IMR-90 (cell line): ENCODE measurements at regions not wholly inside any gene's neighbourhood (a gene's known extent, or its start where the extent isn't known, plus 50 kb on each side); places are given as distances from the start of the nearest gene placed in this dataset.
"Not testable (repeated sequence)": the region's sequence is repeated elsewhere in the genome, so short reads cannot be mapped to it uniquely, and the experiment has no call there.

Experiments
- ATAC-seq: fragments of 200-7000 bp; cut with Tn5 transposase; 2 replicates; pipeline ENCODE4 v1.9.1; 2020; ENCODE audit warnings: low read depth, mild to moderate bottlenecking, moderate library complexity
- BruUV-seq: library from RNA; stranded (reverse); fragments of 400-500 nt; replicated peaks from 2 replicates; lab custom pipeline; 2021; lab: Mats Ljungman, UMichigan
- CTCF ChIA-PET: fragments of 300-600 bp; formaldehyde crosslinking; extraction: SDS; loops from one replicate; lab custom pipeline; 2021; ENCODE audit warnings: antibody characterized with exemption; lab: Yijun Ruan, JAX
- POLR2A ChIA-PET: fragments of 300-600 bp; sonication (Branson Sonifier 250); formaldehyde crosslinking; loops from one replicate; lab custom pipeline; 2022; ENCODE audit warnings: antibody characterized with exemption; ENCODE audit not compliant: unreplicated experiment; lab: Charles Lee
- DNase-seq: peaks from one replicate; pipeline ENCODE4 v3.0.0; 2013
- H2AFZ ChIP-seq: replicated peaks from 2 replicates; pipeline ENCODE3; 2013; ENCODE audit warnings: low read length, mild to moderate bottlenecking; ENCODE audit not compliant: poor library complexity
- H2AK5ac ChIP-seq: 2 replicates; pipeline ENCODE4 v1.6.1; 2013; ENCODE audit warnings: low read depth, low read length, inconsistent platforms
- H2AK9ac ChIP-seq: replicated peaks from 2 replicates; pipeline ENCODE3; 2013; ENCODE audit warnings: mild to moderate bottlenecking, low read depth, low read length, moderate library complexity; ENCODE audit not compliant: poor library complexity
- H2BK120ac ChIP-seq: 2 replicates; pipeline ENCODE4 v1.6.1; 2013; ENCODE audit warnings: low read depth, low read length, inconsistent platforms
- H2BK15ac ChIP-seq: 3 replicates; pipeline ENCODE4 v1.6.1; 2013; ENCODE audit warnings: low read depth, low read length, inconsistent platforms
- H2BK20ac ChIP-seq: 2 replicates; pipeline ENCODE4 v1.6.1; 2013; ENCODE audit warnings: low read depth, mild to moderate bottlenecking, inconsistent platforms, low read length, moderate library complexity
- H2BK5ac ChIP-seq: 2 replicates; pipeline ENCODE4 v1.6.1; 2013; ENCODE audit warnings: mild to moderate bottlenecking, low read depth, low read length, inconsistent platforms; ENCODE audit not compliant: poor library complexity, severe bottlenecking
- H3K14ac ChIP-seq: replicated peaks from 2 replicates; pipeline ENCODE4 v1.6.1; 2013; ENCODE audit warnings: low read depth, low read length, inconsistent platforms
- H3K18ac ChIP-seq: 2 replicates; pipeline ENCODE4 v1.6.1; 2013; ENCODE audit warnings: low read depth, low read length, control low read depth
- H3K23ac ChIP-seq: 2 replicates; pipeline ENCODE4 v1.6.1; 2013; ENCODE audit warnings: low read depth, low read length, inconsistent platforms
- H3K27ac ChIP-seq: 2 replicates; pipeline ENCODE4 v1.5.1; 2013; ENCODE audit warnings: mild to moderate bottlenecking, control low read depth, low read length; ENCODE audit not compliant: insufficient read depth
- H3K27me3 ChIP-seq: 2 replicates; pipeline ENCODE4 v1.6.1; 2013; ENCODE audit warnings: low read length; ENCODE audit not compliant: control insufficient read depth, insufficient read depth
- H3K36me3 ChIP-seq: 2 replicates; pipeline ENCODE4 v1.6.1; 2013; ENCODE audit warnings: low read length, mixed read lengths; ENCODE audit not compliant: control insufficient read depth, insufficient read depth
- H3K4ac ChIP-seq: 2 replicates; pipeline ENCODE4 v1.6.1; 2013; ENCODE audit warnings: low read depth, low read length, inconsistent platforms
- H3K4me1 ChIP-seq: 2 replicates; pipeline ENCODE4 v1.6.1; 2013; ENCODE audit warnings: low read length, mixed read lengths; ENCODE audit not compliant: control insufficient read depth, insufficient read depth
- H3K4me2 ChIP-seq: 2 replicates; pipeline ENCODE4 v1.6.1; 2013; ENCODE audit warnings: low read depth, mild to moderate bottlenecking, control low read depth, low read length, moderate library complexity
- H3K4me3 ChIP-seq: 2 replicates; pipeline ENCODE4 v1.5.1; 2013; ENCODE audit warnings: low read depth, mild to moderate bottlenecking, control low read depth, low read length, moderate library complexity; ENCODE audit not compliant: insufficient read depth
- H3K56ac ChIP-seq: 2 replicates; pipeline ENCODE4 v1.6.1; 2013; ENCODE audit warnings: low read length, inconsistent platforms; ENCODE audit not compliant: insufficient read depth; ENCODE audit errors: extremely low read depth
- H3K79me1 ChIP-seq, 2 experiments: 2 replicates each; pipeline ENCODE4 v1.6.1; 2013; ENCODE audit warnings: low read length in 2 of 2, inconsistent platforms in 1 of 2, low read depth in 1 of 2
- H3K9ac ChIP-seq: 2 replicates; pipeline ENCODE4 v1.6.1; 2013; ENCODE audit warnings: low read depth, low read length, control low read depth
- H3K9me1 ChIP-seq: 2 replicates; pipeline ENCODE4 v1.6.1; 2013; ENCODE audit warnings: low read length, inconsistent platforms; ENCODE audit not compliant: insufficient read depth
- H3K9me3 ChIP-seq: 2 replicates; pipeline ENCODE4 v1.6.1; 2013; ENCODE audit warnings: low read length; ENCODE audit not compliant: control insufficient read depth, insufficient read depth
- H4K20me1 ChIP-seq: 2 replicates; pipeline ENCODE4 v1.6.1; 2013; ENCODE audit warnings: low read length, inconsistent platforms; ENCODE audit not compliant: insufficient read depth
- H4K5ac ChIP-seq: 2 replicates; pipeline ENCODE4 v1.6.1; 2013; ENCODE audit warnings: mild to moderate bottlenecking, low read depth, low read length, control low read depth
- H4K8ac ChIP-seq, 2 experiments: 2 replicates each; pipeline ENCODE4 v1.6.1; 2013; ENCODE audit warnings: low read depth in 2 of 2, low read length in 2 of 2, control low read depth in 1 of 2, inconsistent platforms in 1 of 2
- H4K91ac ChIP-seq: 2 replicates; pipeline ENCODE4 v1.6.1; 2013; ENCODE audit warnings: low read depth, low read length, inconsistent platforms; ENCODE audit not compliant: insufficient read depth
- BHLHE40 ChIP-seq: fragments of 150-350 bp; IDR thresholded peaks from 2 replicates; pipeline ENCODE4 v1.6.1; 2016; ENCODE audit warnings: mild to moderate bottlenecking, low read depth, low read length
- WGBS, 2 experiments: methylation state at CpG; one replicate each; pipeline versions ENCODE4 v1.1.5 to v1.1.7; 2013; ENCODE audit warnings: missing lambda C conversion rate in 2 of 2; ENCODE audit not compliant: insufficient read length in 1 of 2; ENCODE audit errors: extremely low coverage in 2 of 2; 5-methylcytosine and 5-hydroxymethylcytosine counted together
- dilution Hi-C: fragments of 300-500 bp; cut with HindIII; formaldehyde crosslinking; loops from one replicate; pipeline ENCODE4 v1.14.3; 2018; ENCODE audit warnings: low sequenced_read_pairs; ENCODE audit not compliant: unreplicated experiment
- in situ Hi-C: fragments of 300-500 bp; cut with MboI; formaldehyde crosslinking; loops from 3 replicates; pipeline ENCODE4 v1.14.3; 2019; ENCODE audit warnings: low sequenced_read_pairs, inconsistent platforms, mixed read lengths
- intact Hi-C: fragments of 100-400 bp; cut with micrococcal nuclease; formaldehyde crosslinking; loops from 2 replicates; pipeline ENCODE4 v1.10.0; 2022
- TF ChIP-seq, protein P1 (sequence below): conservative IDR thresholded peaks from 2 replicates; pipeline ENCODE4 v1.5.1; 2012; ENCODE audit warnings: mild to moderate bottlenecking, low read depth, low read length, improper control_type of control experiment

DNA sequence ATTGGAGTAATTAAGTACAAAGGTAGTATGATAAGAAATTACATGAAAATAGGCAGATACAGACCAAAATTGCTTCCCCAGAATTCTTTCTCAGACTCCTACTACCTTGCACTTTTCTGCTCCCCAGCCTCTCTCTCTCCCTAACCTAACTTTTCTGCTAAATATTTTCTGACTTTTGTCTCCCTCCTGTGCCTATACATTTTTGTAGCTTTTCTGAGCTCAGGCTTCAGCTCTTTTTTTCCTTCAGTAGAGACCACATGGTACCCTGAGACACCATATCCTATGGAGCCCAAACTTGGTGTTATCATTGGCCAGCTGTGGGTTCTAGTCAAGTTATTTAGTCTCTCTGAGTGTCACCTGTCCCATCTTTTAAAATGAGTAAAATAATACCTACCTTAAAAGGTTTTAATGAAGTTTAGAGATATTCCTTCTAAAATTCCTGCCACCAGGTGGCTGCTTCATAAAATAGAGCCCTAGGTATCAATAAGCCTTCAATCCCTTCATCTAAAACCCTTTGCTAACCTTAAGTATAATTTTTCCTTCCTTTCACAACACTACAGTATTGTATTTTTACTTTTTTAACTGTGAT lies 237.6 kb upstream of the DUSP10 start:
- no peak overlapping the region for H3K18ac ChIP-seq
- H3K9me1 ChIP-seq: 0 out of 2 replicates have a peak, but pooled peaks cover 2% of the 10 kb centered on the region
- no peak overlapping the region for H2AK5ac ChIP-seq
- H3K9ac ChIP-seq: no peak overlapping the region
- no peak for DNase-seq
- no peak overlapping the region for H3K27ac ChIP-seq
- no peak overlapping the region for H3K4me2 ChIP-seq
- CTCF ChIA-PET: interaction anchor here (0.7 kb wide), 1 partner anchor 18 kb away, joined by 3 read pairs; no protein-coding TSS in a partner anchor
- dilution Hi-C loops (no loop called here), intact Hi-C loops (no loop called here), in situ Hi-C loops (no loop called here)
- H4K20me1 ChIP-seq: no peaks in the 10 kb centered on the region
- no peak for ATAC-seq
- no peaks in the 10 kb centered on the region; the same call in 1 of the 2 replicates for H3K4me1 ChIP-seq
- H3K56ac ChIP-seq: no peak overlapping the region
- H3K4ac ChIP-seq: no peak overlapping the region
- H3K36me3 ChIP-seq: no peaks in the 10 kb centered on the region
- no peak for TF ChIP-seq BHLHE40
- TF ChIP-seq, protein P1, sequence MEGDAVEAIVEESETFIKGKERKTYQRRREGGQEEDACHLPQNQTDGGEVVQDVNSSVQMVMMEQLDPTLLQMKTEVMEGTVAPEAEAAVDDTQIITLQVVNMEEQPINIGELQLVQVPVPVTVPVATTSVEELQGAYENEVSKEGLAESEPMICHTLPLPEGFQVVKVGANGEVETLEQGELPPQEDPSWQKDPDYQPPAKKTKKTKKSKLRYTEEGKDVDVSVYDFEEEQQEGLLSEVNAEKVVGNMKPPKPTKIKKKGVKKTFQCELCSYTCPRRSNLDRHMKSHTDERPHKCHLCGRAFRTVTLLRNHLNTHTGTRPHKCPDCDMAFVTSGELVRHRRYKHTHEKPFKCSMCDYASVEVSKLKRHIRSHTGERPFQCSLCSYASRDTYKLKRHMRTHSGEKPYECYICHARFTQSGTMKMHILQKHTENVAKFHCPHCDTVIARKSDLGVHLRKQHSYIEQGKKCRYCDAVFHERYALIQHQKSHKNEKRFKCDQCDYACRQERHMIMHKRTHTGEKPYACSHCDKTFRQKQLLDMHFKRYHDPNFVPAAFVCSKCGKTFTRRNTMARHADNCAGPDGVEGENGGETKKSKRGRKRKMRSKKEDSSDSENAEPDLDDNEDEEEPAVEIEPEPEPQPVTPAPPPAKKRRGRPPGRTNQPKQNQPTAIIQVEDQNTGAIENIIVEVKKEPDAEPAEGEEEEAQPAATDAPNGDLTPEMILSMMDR: peak; percentile 17; the same call in 1 of the 2 replicates
- H2BK20ac ChIP-seq: no peak overlapping the region
- no TSS peak for BruUV-seq
- POLR2A ChIA-PET: no interaction called here
- H4K91ac ChIP-seq: no peak overlapping the region
- H2BK15ac ChIP-seq: no peak overlapping the region
- H3K14ac ChIP-seq: no peak overlapping the region
- H2BK120ac ChIP-seq: no peak overlapping the region
- no peak overlapping the region for H2AK9ac ChIP-seq
- H3K23ac ChIP-seq: no peak overlapping the region
- no peak overlapping the region for H2BK5ac ChIP-seq
- no peak overlapping the region for H2AFZ ChIP-seq
- H3K4me3 ChIP-seq: no peak overlapping the region
- H4K8ac ChIP-seq: no peak overlapping the region
- no peak overlapping the region for H4K5ac ChIP-seq
- H3K79me1 ChIP-seq: no peaks in the 10 kb centered on the region
- no peaks in the 10 kb centered on the region for H3K9me3 ChIP-seq
- H3K27me3 ChIP-seq: no peaks in the 10 kb centered on the region

DNA sequence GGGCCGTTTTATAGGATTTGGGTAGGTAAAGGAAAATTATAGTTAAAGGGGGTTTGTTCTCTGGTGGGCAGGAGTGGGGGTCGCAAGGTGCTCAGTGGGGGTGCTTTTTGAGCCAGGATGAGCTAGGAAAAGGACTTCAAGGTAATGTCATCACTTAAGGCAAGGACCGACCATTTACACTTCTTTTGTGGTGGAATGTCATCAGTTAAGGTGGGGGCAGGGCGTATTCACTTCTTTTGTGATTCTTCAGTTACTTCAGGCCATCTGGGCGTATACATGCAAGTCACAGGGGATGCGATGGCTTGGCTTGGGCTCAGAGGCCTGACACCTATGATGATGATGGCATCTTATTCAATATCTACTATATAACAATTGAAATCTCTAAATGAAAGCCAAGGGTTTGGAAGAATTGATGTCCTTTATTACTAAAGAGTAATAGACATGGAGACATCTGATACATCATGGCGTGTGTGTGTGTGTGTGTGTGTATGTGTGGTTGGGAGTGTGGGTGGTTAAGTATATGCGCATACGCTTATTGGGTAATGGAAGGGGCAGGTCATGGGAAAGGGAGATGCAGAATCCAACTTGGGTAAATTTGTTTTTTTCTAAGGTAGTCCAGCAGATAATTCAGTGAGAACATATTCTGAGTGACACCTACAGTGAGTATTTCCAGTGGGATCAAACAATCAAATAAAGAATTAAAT lies 236.9 kb upstream of the DUSP10 start:
- H2BK5ac ChIP-seq, H3K9ac ChIP-seq, H3K14ac ChIP-seq, H3K23ac ChIP-seq, H2AFZ ChIP-seq, H3K79me1 ChIP-seq, H3K4me1 ChIP-seq, H4K91ac ChIP-seq, H4K5ac ChIP-seq, BruUV-seq, H2AK9ac ChIP-seq, DNase-seq, H3K4me2 ChIP-seq, H2BK20ac ChIP-seq, H4K8ac ChIP-seq, dilution Hi-C loops, H3K56ac ChIP-seq, H4K20me1 ChIP-seq, ATAC-seq, H3K27me3 ChIP-seq, H3K4ac ChIP-seq, H3K9me3 ChIP-seq, intact Hi-C loops, in situ Hi-C loops, POLR2A ChIA-PET, H3K36me3 ChIP-seq, H2BK120ac ChIP-seq, H3K18ac ChIP-seq, H3K4me3 ChIP-seq, H3K9me1 ChIP-seq, H3K27ac ChIP-seq, H2BK15ac ChIP-seq: not testable (repeated sequence)
- CTCF ChIA-PET: interaction anchor here (0.7 kb wide), 1 partner anchor 17 kb away, joined by 3 read pairs; no protein-coding TSS in a partner anchor
- peak overlapping the region; percentile 23; the same call in 1 of the 2 replicates for H2AK5ac ChIP-seq
- 90 to 97% methylated on average over 2 of the region's 9 CpGs for WGBS, 2 experiments
